ENCODE measurements at regions not wholly inside any gene's neighbourhood (a gene's known extent, or its start where the extent isn't known, plus 50 kb on each side); places are given as distances from the start of the nearest gene placed in this dataset.
A peak's percentile ranks its signal among the peaks of the same experiment; 100 is the strongest.

DNA sequence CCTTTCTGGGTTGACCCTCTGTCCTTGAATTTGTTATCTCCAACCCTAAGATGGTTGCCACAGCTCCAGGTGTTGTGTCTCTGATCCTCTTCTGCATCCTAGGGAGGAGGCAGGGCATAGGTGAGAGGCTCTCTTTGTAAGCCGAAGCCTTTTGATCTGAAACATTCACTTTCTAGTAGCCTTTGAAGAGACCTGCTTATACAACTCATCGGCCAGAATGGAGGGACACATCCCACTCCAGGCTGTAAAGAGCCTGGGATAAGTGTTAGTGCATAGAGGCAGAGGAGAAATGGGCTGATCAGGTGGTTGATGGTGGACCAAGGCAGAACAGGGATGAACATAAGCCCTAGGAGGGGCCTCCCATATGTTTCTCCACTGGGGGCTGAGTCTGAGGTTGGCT is 137.1 kb upstream of the KCNG1 start:
- H3K4me3 ChIP-seq (ENCODE audit: insufficient read depth, low read length) = no peak overlapping the region
- H3K4me2 ChIP-seq (ENCODE audit: insufficient read depth, low read length) = no peak overlapping the region
- H3K9me3 ChIP-seq (ENCODE audit: low read depth, low read length) = no peaks in the 10 kb centered on the region
- H2AFZ ChIP-seq (ENCODE audit: low read length) = no peak overlapping the region
- DNase-seq (ENCODE audit: insufficient read length, low spot score, missing footprints) = no peak
- TF ChIP-seq, protein P1, sequence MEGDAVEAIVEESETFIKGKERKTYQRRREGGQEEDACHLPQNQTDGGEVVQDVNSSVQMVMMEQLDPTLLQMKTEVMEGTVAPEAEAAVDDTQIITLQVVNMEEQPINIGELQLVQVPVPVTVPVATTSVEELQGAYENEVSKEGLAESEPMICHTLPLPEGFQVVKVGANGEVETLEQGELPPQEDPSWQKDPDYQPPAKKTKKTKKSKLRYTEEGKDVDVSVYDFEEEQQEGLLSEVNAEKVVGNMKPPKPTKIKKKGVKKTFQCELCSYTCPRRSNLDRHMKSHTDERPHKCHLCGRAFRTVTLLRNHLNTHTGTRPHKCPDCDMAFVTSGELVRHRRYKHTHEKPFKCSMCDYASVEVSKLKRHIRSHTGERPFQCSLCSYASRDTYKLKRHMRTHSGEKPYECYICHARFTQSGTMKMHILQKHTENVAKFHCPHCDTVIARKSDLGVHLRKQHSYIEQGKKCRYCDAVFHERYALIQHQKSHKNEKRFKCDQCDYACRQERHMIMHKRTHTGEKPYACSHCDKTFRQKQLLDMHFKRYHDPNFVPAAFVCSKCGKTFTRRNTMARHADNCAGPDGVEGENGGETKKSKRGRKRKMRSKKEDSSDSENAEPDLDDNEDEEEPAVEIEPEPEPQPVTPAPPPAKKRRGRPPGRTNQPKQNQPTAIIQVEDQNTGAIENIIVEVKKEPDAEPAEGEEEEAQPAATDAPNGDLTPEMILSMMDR (IDR thresholded peaks at IDR 0.05; ENCODE audit: extremely low read depth, low read depth, low read length) = no peak
- H3K79me2 ChIP-seq (ENCODE audit: insufficient read depth, low read length) = no peaks in the 10 kb centered on the region
- H3K4me1 ChIP-seq (ENCODE audit: insufficient read depth, low read length) = no peaks in the 10 kb centered on the region
- no peaks in the 10 kb centered on the region for H4K20me1 ChIP-seq (ENCODE audit: insufficient read depth, low read length)
- H3K27ac ChIP-seq (ENCODE audit: low read depth, low read length) = no peak overlapping the region
- H3K27me3 ChIP-seq (ENCODE audit: insufficient read depth, low read length) = peaks cover 52% of the 10 kb centered on the region
- no peaks in the 10 kb centered on the region for H3K36me3 ChIP-seq (ENCODE audit: insufficient read depth, low read length)

DNA sequence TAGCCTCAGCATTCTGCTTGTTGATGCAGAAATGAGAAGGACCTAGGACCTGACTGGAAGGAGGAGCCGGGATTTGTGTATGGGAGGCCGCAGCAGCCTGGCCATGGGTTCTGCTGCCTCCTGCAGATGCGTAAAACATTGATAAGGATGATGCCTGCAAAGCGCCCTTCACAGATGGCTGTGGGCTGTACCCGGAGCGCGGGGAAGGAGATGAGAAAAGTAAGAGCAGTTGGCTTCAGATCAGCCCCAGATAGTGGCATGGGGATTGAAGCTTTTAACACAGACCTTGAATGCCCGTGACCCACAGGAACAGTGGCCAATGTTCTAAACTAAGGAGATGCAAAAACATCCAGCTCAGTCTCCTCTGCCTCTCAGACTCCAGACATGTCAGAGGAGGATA is 136.4 kb upstream of the KCNG1 start:
- H2AFZ ChIP-seq (ENCODE audit: low read length) = no peak overlapping the region
- DNase-seq (ENCODE audit: insufficient read length, low spot score, missing footprints) = no peak
- no peak overlapping the region for H3K4me3 ChIP-seq (ENCODE audit: insufficient read depth, low read length)
- H3K27me3 ChIP-seq (ENCODE audit: insufficient read depth, low read length) = peaks cover 59% of the 10 kb centered on the region
- H3K4me2 ChIP-seq (ENCODE audit: insufficient read depth, low read length) = no peak overlapping the region
- no peaks in the 10 kb centered on the region for H3K4me1 ChIP-seq (ENCODE audit: insufficient read depth, low read length)
- no peak overlapping the region for H3K27ac ChIP-seq (ENCODE audit: low read depth, low read length)
- no peaks in the 10 kb centered on the region for H4K20me1 ChIP-seq (ENCODE audit: insufficient read depth, low read length)
- no peaks in the 10 kb centered on the region for H3K36me3 ChIP-seq (ENCODE audit: insufficient read depth, low read length)
- H3K79me2 ChIP-seq (ENCODE audit: insufficient read depth, low read length) = no peaks in the 10 kb centered on the region
- TF ChIP-seq, protein P1 (IDR thresholded peaks at IDR 0.05; ENCODE audit: extremely low read depth, low read depth, low read length) = no peak
- H3K9me3 ChIP-seq (ENCODE audit: low read depth, low read length) = no peaks in the 10 kb centered on the region

- no peaks in the 10 kb centered on the region for H4K20me1 ChIP-seq (ENCODE audit: insufficient read depth, low read length)
- TF ChIP-seq, protein P1 (IDR thresholded peaks at IDR 0.05; ENCODE audit: extremely low read depth, low read depth, low read length) = no peak
- no peak overlapping the region for H3K27ac ChIP-seq (ENCODE audit: low read depth, low read length)
- H2AFZ ChIP-seq (ENCODE audit: low read length) = no peak overlapping the region
- no peaks in the 10 kb centered on the region for H3K9me3 ChIP-seq (ENCODE audit: low read depth, low read length)
- H3K4me2 ChIP-seq (ENCODE audit: insufficient read depth, low read length) = no peak overlapping the region
- H3K4me3 ChIP-seq (ENCODE audit: insufficient read depth, low read length) = no peak overlapping the region
- DNase-seq (ENCODE audit: insufficient read length, low spot score, missing footprints) = no peak
- no peaks in the 10 kb centered on the region for H3K36me3 ChIP-seq (ENCODE audit: insufficient read depth, low read length)
- no peaks in the 10 kb centered on the region for H3K79me2 ChIP-seq (ENCODE audit: insufficient read depth, low read length)
- H3K4me1 ChIP-seq (ENCODE audit: insufficient read depth, low read length) = no peaks in the 10 kb centered on the region
- peaks cover 68% of the 10 kb centered on the region for H3K27me3 ChIP-seq (ENCODE audit: insufficient read depth, low read length)
Measured at GRCh38 chr20:51158226-51158625, 135.3 kb upstream of the KCNG1 start.

DNA sequence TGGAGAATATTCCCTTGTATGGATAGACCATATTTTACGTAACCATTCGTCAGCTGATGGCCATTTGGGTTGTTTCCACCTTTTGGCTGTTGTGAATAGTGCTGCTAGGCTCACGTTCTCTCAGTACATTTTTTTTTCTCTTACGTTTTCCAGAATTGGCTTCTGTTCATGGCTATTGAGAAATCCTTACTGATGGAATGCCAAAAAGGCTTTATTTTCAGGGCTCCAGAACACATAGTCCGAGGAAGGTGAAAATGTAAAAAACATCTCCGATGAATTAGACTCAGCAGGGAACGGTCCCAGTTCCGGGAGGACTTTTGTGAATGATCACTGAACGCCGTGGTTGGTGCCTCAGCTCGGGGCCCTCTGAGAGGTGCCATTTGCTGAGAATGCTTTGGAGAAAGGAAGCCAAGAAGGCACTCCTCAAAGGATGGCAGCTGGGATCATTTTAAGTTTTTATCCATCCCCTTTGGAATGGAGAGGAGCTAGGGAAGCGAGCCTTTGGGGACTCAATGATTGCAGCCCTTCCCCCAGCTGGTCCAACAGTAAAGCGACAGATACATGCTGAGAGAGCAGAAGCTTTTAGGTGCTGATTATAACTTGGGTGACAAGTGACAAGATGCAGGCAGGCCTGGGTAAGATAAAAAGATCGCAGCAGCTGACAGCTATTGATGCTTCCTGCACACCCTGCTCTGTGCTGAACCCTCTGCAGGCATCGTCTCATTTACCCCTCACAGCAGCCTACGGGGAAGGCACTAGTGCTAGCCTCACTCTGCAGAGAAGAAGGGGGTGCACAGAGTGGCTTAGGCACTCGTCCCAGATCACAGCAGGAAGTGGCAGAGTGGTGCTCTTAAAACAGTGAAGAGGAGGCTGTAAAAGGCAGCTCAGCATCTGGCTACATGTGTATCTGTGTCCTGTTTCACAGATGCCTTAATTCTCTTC is 133.4 kb upstream of the KCNG1 start:
- TF ChIP-seq, protein P1 (IDR thresholded peaks at IDR 0.05; ENCODE audit: extremely low read depth, low read depth, low read length) = no peak
- Histone ChIP-seq H3K27ac (ENCODE audit: low read depth, low read length) (no peak overlapping the region), H3K36me3 (ENCODE audit: insufficient read depth, low read length) (no peaks in the 10 kb centered on the region), H3K79me2 (ENCODE audit: insufficient read depth, low read length) (no peaks in the 10 kb centered on the region), H3K27me3 (ENCODE audit: insufficient read depth, low read length) (peaks cover 84% of the 10 kb centered on the region), H3K4me3 (ENCODE audit: insufficient read depth, low read length) (no peak overlapping the region), H3K4me2 (ENCODE audit: insufficient read depth, low read length) (peak overlapping the region; percentile 41), H4K20me1 (ENCODE audit: insufficient read depth, low read length) (no peaks in the 10 kb centered on the region), H2AFZ (ENCODE audit: low read length) (no peak overlapping the region), H3K9me3 (ENCODE audit: low read depth, low read length) (no peaks in the 10 kb centered on the region), H3K4me1 (ENCODE audit: insufficient read depth, low read length) (no peaks in the 10 kb centered on the region)
- no peak for DNase-seq (ENCODE audit: insufficient read length, low spot score, missing footprints)

All from osteoblast (primary cell).